GM12891 (cell line): ENCODE measurements at regions not wholly inside any gene's neighbourhood (a gene's known extent, or its start where the extent isn't known, plus 50 kb on each side); places are given as distances from the start of the nearest gene placed in this dataset.

Experiments used
- DNase-seq: peaks from one replicate; pipeline ENCODE4 v3.0.0; 2011; ENCODE audit warnings: low spot score; ENCODE audit not compliant: insufficient read length
- FAIRE-seq: peaks from 2 replicates; lab custom pipeline; 2011; peaks lifted over from hg19 to GRCh38; lab: Jason Lieb, UNC
- PAX5 ChIP-seq: IDR thresholded peaks from 2 replicates; pipeline ENCODE4 v1.6.1; 2011; ENCODE audit warnings: low read length, moderate library complexity, mild to moderate bottlenecking; ENCODE audit not compliant: insufficient read depth, severe bottlenecking
- POLR2A ChIP-seq: IDR thresholded peaks from 2 replicates; pipeline ENCODE4 v1.6.1; 2011; ENCODE audit warnings: low read depth, low read length, control low read depth
- POLR2AphosphoS5 ChIP-seq: IDR thresholded peaks from 2 replicates; pipeline ENCODE4 v1.6.1; 2011; ENCODE audit warnings: low read depth, low read length, control low read depth
- POU2F2 ChIP-seq: IDR thresholded peaks from 2 replicates; pipeline ENCODE4 v1.6.1; 2011; ENCODE audit warnings: low read depth, mild to moderate bottlenecking, control low read depth, low read length, moderate library complexity
- SPI1 ChIP-seq: IDR thresholded peaks from 2 replicates; pipeline ENCODE4 v1.6.1; 2011; ENCODE audit warnings: low read depth, low read length, control low read depth
- TAF1 ChIP-seq: IDR thresholded peaks from 2 replicates; pipeline ENCODE4 v1.6.1; 2011; ENCODE audit warnings: low read depth, low read length, control low read depth

DNA sequence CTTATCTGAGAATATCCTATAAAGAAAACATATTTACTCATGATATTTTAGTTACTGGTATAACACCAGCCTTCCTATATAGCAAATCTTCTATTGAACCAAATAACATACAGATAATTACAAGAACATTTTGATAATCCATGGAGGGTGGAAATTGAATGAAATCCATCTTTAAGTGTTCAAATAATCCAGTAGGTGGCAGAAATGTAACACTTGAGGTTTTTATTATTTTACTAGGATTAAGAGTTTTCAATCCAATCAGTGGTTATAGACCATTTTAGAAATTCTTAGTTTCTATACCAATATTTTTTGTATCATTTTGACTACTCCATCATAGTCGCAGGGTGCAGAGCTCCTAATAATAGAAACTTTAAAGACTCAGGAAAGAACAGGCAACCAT is 101.9 kb upstream of the KCNH8 start:
- FAIRE-seq: no peak
- DNase-seq: no peak
- TF ChIP-seq POLR2AphosphoS5 (no peak), PAX5 (no peak), POU2F2 (no peak), TAF1 (no peak), SPI1 (no peak), POLR2A (no peak)

DNA sequence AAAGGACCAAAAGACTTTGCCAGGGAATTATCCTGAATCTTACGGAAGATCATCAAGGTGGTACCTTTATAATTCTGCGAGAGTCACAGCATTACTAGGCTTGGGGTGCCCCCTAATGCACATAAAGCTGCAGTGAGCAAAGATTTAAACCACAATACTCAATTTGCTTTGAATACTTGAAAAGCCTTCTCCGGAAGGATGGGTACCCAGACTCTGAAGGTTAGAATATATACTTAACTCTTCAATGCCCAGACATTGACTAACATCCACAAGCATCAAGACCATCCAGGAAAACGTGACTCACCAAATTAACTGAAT is 117.8 kb upstream of the KCNH8 start:
- TF ChIP-seq POLR2AphosphoS5: no peak
- TF ChIP-seq SPI1: no peak
- TF ChIP-seq POLR2A: no peak
- no peak for TF ChIP-seq POU2F2
- TF ChIP-seq TAF1: no peak
- no peak for TF ChIP-seq PAX5
- FAIRE-seq (no peak), DNase-seq (no peak)

DNA sequence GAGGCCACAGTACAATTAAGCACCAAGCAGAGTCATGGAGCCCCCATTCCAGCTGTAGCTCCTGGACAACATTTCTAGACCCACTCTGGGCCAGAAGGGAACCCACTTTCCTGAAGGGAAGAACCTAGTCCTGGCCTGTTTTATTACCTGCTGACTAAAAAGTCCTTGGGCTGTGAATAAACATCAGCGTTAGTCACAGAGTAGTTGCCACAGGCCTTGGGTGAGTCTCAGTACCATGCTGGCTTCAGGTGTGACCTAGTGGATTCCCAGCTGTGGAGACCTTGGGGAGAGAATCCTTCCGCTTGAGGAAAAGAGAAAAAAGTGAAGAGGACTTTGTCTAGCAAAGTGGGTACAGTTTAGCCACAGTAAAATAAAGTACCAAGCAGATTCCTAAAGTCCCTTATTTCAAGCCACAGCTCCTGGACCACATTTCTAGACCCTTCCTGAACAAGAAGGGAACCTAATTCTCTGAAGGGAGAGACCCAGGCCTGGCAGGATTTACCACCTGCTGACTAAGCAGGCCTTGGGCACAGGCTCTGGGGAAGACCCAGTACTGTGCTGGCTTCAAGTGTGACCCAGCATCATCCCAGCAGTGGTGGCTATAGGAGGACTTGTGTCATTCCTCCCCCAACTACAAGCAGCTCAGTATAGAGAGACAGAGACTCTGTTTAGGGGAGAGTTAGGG is 118.3 kb upstream of the KCNH8 start:
- FAIRE-seq: no peak
- no peak for DNase-seq
- TF ChIP-seq PAX5: no peak
- TF ChIP-seq POLR2A: no peak
- no peak for TF ChIP-seq SPI1
- no peak for TF ChIP-seq POLR2AphosphoS5
- TF ChIP-seq POU2F2: no peak
- no peak for TF ChIP-seq TAF1

DNA sequence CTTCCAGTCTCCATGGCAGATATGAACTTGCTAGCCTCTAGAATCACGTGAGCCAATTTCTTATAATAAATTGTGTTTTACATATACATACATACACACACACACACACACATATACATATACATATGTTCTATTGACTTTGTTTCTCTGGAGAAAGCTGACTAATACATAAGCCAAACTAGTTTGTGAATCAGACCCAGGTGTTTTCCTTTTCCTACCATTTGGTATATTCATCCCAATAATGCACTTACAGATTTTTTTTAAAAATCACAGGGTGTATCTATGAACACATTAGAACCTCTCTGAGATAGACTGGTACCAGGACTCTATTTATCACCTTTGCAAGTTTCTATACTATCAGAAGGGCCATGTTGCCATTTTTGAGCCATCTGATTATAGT is 122.9 kb upstream of the KCNH8 start:
- TF ChIP-seq POLR2AphosphoS5 (no peak), POU2F2 (no peak), PAX5 (no peak), SPI1 (no peak), POLR2A (no peak), TAF1 (no peak)
- no peak for FAIRE-seq
- DNase-seq: no peak

DNA sequence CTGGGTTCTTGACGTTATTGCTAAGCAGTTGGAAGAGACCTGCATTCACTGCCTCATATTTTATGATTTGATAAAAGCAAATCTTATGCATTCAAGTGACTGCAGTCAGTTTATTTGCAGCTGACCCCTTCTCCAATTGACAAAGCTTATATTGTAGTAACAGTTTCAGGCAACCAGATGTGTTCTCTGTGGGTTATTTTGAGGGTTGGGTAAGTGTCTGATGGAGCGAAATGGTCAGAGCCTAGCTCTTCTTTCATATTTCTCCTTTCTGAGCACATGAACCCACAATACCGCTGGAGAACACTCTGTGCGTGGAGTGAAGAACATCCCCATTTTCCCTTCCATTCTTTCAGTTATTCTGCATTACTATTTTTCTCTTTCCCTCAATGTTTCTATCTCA is 125.8 kb upstream of the KCNH8 start:
- FAIRE-seq: no peak
- TF ChIP-seq TAF1: no peak
- no peak for TF ChIP-seq POLR2AphosphoS5
- TF ChIP-seq PAX5: no peak
- TF ChIP-seq POU2F2: no peak
- no peak for TF ChIP-seq POLR2A
- no peak for TF ChIP-seq SPI1
- DNase-seq: no peak

DNA sequence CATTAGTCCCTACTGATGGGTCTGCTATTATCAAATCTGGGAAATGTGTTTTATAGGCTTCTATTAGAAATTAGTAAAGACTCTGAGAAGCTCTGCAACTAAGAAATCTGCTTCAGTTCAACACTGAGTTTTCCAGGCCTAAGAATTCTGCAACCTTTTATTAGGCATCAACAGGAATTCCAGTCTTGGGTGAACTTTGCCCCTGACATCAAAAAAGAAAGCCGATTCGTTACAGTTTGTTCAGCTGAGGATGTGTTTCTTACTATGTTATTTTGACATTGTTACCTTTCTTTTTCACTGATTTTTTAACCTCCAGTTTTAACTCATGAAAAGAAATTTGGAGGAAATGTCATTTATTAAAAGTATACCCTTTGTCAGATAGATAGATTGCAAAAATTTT is 131.5 kb upstream of the KCNH8 start:
- no peak for FAIRE-seq
- TF ChIP-seq POLR2A (no peak), POU2F2 (no peak), POLR2AphosphoS5 (no peak), SPI1 (no peak), TAF1 (no peak), PAX5 (no peak)
- no peak for DNase-seq

DNA sequence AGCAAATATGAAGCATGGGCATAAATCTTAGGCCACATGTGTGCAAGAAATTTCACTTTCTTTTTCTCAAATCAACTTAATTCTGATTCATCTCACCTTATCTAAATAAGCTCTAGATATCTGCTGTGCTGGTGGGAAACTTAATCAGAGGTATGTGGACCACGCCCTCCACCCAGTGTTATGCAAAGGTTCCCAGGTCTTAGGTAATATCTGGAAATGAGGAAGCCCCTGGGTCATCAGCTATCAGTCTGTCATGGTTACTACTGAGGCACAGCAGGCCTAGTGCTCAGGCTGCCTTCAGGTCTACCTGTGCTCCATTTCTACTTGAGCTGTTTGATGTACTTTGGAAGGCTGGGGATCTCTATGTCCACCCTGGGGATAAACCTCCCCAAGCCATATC is 134.4 kb upstream of the KCNH8 start:
- FAIRE-seq (no peak), DNase-seq (no peak)
- TF ChIP-seq SPI1: no peak
- TF ChIP-seq POU2F2: no peak
- no peak for TF ChIP-seq PAX5
- no peak for TF ChIP-seq POLR2AphosphoS5
- TF ChIP-seq POLR2A: no peak
- no peak for TF ChIP-seq TAF1

DNA sequence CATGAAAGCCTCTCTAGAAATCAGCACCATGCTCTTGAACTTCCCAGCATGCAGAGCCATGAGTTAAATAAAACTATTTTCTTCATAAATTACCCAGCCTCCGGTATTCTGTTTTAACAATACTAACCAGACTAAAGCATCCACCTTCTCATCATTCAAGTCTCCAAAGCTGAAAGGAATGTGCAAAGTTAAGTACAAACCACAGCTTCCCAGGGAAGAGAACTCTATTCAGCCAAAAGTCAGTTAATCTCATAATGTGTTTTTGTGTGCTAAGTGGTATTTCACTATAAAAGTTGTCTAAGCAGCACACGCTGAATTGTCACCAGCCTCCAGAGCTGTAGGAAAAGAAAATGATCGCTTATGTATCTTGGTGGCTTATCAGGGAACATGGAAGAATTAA is 135.5 kb upstream of the KCNH8 start:
- no peak for TF ChIP-seq POLR2A
- TF ChIP-seq PAX5: no peak
- no peak for TF ChIP-seq POLR2AphosphoS5
- TF ChIP-seq TAF1: no peak
- TF ChIP-seq SPI1: no peak
- TF ChIP-seq POU2F2: no peak
- DNase-seq (no peak), FAIRE-seq (no peak)

DNA sequence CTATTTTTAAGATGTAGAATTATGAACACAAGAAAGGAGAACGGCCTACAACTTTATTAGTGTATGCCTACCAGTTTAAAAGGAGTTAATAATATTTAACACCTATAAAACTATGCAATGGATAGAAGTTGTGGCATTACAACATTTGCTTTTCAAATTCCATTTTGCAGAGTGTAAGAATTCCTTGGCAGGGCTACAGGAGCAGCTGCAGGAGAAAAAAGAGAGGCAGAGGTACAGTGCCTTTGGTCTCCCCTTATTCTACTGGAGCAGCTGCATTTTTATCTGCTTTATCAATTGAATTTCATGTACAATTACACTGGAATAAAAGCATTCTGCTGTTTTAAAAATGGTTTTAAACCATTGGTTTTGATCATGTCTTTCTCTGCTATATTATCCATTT is 145.7 kb upstream of the KCNH8 start:
- TF ChIP-seq PAX5 (no peak), POLR2AphosphoS5 (no peak), POU2F2 (no peak), TAF1 (no peak), POLR2A (no peak), SPI1 (no peak)
- DNase-seq (no peak), FAIRE-seq (no peak)
